ENCODE measurements at regions not wholly inside any gene's neighbourhood (a gene's known extent, or its start where the extent isn't known, plus 50 kb on each side); places are given as distances from the start of the nearest gene placed in this dataset.

DNA sequence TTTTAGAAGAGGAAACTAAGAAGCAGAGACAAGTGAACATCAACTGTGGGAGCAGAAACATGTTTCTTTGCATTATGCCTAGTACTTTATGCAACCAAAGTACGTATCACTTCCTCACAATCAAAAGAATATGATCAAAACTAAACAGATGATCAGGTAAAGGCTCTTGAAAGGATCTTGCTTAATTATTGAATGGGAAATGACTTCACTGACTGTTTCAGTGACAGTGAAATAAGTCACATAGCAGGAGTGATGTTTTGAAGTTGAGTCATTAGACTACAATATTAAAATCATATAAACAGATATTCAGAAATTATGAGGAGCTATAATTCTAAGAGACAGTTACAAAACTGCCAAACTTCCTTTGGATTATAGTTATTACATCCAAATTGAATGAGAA is 527.3 kb downstream of the MTRR start:
- TF ChIP-seq PHF8 (conservative IDR thresholded peaks at IDR 0.05; ENCODE audit: low read depth, low read length) (no peak), EZH2 (IDR thresholded peaks at IDR 0.05; ENCODE audit: low read depth, low read length, severe bottlenecking) (no peak), CEBPB (IDR thresholded peaks at IDR 0.05; ENCODE audit: low read depth, low read length) (no peak), SRF (IDR thresholded peaks at IDR 0.05; ENCODE audit: low read depth, low read length) (no peak), SAP30 (IDR thresholded peaks at IDR 0.05; ENCODE audit: insufficient read depth, insufficient replicate concordance, low read length) (no peak), POLR2AphosphoS5 (IDR thresholded peaks at IDR 0.05; ENCODE audit: low read depth, low read length) (no peak), GABPA (IDR thresholded peaks at IDR 0.05; ENCODE audit: borderline replicate concordance, insufficient read depth, low read length) (no peak), RFX5 (IDR thresholded peaks at IDR 0.05; ENCODE audit: borderline replicate concordance, low read depth, low read length) (no peak)
- TF ChIP-seq, protein P1, sequence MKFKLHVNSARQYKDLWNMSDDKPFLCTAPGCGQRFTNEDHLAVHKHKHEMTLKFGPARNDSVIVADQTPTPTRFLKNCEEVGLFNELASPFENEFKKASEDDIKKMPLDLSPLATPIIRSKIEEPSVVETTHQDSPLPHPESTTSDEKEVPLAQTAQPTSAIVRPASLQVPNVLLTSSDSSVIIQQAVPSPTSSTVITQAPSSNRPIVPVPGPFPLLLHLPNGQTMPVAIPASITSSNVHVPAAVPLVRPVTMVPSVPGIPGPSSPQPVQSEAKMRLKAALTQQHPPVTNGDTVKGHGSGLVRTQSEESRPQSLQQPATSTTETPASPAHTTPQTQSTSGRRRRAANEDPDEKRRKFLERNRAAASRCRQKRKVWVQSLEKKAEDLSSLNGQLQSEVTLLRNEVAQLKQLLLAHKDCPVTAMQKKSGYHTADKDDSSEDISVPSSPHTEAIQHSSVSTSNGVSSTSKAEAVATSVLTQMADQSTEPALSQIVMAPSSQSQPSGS (IDR thresholded peaks at IDR 0.05; ENCODE audit: low read length) = no peak

Data from H1 (cell line).